Erythroblast (primary cell): ENCODE measurements at regions not wholly inside any gene's neighbourhood (a gene's known extent, or its start where the extent isn't known, plus 50 kb on each side); places are given as distances from the start of the nearest gene placed in this dataset.

Experiments
- GATA1 ChIP-seq: IDR thresholded peaks from 2 replicates; pipeline ENCODE4 v1.6.1; 2011; ENCODE audit warnings: low read depth, mild to moderate bottlenecking, control low read depth, low read length, moderate library complexity
- POLR2A ChIP-seq: IDR thresholded peaks from 2 replicates; pipeline ENCODE4 v1.6.1; 2011; ENCODE audit warnings: mild to moderate bottlenecking, low read length

DNA sequence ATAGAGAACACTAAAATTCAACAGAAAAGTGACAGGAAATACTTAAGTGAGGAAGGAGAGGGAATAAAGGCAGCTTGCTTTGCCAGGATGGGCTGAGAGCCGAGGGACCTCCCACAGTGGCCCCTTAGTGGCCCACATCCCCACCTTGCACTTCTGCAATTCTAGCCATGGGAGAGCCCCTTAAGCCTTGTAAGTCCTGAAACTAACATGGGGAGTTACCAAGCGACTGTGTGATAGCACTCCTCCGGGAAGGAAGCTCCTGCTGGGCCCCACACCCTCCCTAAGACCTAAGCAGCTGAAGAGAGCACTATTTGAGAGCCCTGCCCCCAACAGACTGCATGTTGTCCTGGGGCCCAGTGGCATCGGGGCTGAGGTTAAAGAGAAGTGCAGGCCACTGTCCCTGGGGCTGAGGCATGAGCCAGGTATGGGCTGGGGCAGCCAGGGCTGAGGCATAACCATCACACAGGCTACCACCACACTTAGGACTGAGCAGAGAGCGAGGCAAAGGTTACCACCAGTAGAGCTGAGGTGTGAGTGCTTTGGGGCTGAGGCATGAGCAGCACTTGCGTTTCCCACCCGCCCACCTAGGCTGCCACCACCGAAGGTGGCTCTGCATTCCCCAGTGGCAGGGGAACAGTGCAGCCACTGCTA, 301.8 kb upstream of the TRPC7 start:
- TF ChIP-seq POLR2A (no peak), GATA1 (no peak)
